GM13976 (cell line): ENCODE measurements at regions not wholly inside any gene's neighbourhood (a gene's known extent, or its start where the extent isn't known, plus 50 kb on each side); places are given as distances from the start of the nearest gene placed in this dataset.

Experiments
- DNase-seq: peaks from one replicate; pipeline ENCODE4 v3.0.0; 2012; ENCODE audit warnings: low spot score
- CTCF ChIP-seq: IDR thresholded peaks from 2 replicates; pipeline ENCODE4 v1.5.1; 2012; ENCODE audit warnings: borderline replicate concordance, mild to moderate bottlenecking; ENCODE audit not compliant: insufficient read depth; ENCODE audit errors: extremely low read depth, missing control alignments, control extremely low read depth
- in situ Hi-C: fragments of 300-500 bp; cut with MboI; formaldehyde crosslinking; loops from one replicate; pipeline ENCODE4 v1.12.0; 2022; ENCODE audit warnings: low sequenced_read_pairs, mixed read lengths, inconsistent platforms; ENCODE audit not compliant: unreplicated experiment

DNA sequence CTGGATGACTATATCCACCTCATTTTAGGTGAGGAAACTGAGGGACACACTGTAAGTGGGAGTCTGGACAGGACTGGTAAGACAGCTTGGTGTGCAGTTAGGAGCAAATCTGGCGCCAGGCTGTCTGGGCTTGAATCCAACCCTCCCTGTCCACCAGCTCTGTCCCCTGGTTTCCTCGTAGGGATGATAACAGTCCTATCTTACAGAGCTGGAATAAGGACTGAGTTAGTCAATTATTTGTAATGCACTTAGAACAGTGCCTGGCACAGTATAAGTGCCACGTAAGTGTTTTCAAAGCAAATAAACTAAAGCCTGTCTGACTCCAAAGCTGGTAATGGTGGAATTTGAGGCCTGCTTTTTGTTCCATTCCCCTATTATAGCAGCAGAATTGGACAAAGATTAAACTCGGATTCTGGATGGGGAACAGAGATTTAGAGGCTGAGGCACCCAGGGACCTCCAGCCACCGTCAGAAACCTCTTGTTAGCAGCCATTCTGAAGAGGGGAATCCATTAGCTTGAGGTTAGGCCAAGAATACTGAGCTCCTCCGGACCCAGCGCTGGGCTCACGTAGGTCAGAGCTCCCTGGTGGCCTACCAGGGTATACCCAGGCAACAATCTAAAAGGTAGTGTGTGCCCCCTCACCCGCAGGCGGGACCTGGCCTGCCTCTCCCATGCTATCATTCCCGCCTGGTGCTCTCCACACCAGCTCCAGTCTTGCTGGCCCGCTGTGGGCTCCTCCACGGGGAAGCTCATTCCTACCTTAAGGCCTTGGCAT is 102.1 kb downstream of the UCHL1 start:
- DNase-seq = no peak
- in situ Hi-C loops = no loop called here
- no peak for TF ChIP-seq CTCF

DNA sequence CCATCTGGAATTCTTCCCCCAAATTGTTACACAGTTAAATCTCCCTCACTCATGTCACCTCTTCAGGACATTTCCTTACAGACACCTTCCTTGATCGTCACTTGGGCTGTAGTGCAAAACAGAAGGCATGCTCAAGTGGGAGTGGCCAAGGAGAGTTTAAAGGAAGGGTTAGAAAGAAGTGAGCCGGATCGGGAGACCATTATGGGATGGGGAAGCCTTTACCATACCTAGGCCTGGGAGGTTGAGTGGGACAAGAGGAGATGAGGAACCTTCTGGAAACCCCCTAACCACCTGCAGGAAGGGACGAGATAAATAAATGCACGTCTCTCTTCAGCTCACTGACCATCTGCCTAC is 102.7 kb downstream of the UCHL1 start:
- in situ Hi-C loops = no loop called here
- TF ChIP-seq CTCF = no peak
- DNase-seq = no peak

DNA sequence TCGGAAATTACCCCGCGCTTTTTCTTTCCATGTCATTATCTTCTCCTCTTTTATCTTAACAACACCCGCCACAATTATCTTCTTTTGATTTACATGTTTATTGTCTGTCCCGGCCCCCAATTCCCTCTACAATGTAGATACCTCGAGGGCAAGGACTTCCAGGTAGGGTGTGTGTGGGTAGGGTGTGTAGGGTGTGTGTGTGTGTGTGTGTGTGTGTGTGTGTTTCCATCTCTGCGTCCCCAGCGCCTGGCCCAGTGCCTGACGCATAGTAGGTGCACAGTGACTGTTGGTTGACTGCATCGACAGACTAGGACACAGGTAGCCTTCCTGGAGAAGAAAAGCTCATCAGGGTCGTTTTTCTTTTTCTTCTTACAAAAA is 103.1 kb downstream of the UCHL1 start:
- TF ChIP-seq CTCF = no peak
- no peak for DNase-seq
- in situ Hi-C loops = no loop called here

GRCh38 chr4:41360214-41360920 is 103.6 kb downstream of the UCHL1 start:
- DNase-seq = peak; percentile 48
- no peak for TF ChIP-seq CTCF
- in situ Hi-C loops = no loop called here

- in situ Hi-C loops = no loop called here
- TF ChIP-seq CTCF = no peak
- DNase-seq = no peak
Observed at GRCh38 chr4:41360921-41361793, 104.4 kb downstream of the UCHL1 start.

- DNase-seq = no peak
- in situ Hi-C loops = no loop called here
Observed at GRCh38 chr4:41361794-41362526, 105.2 kb downstream of the UCHL1 start.

More at GRCh38 chr4:41361794-41362526, 105.2 kb downstream of the UCHL1 start:
- TF ChIP-seq CTCF = no peak
